H1 (cell line): ENCODE measurements at regions not wholly inside any gene's neighbourhood (a gene's known extent, or its start where the extent isn't known, plus 50 kb on each side); places are given as distances from the start of the nearest gene placed in this dataset.
"Not testable (repeated sequence)": the region's sequence is repeated elsewhere in the genome, so short reads cannot be mapped to it uniquely, and the experiment has no call there.

ENCODE experiments used
- BACH1 ChIP-seq: IDR thresholded peaks from 2 replicates; pipeline ENCODE4 v1.6.1; 2012; ENCODE audit warnings: low read length, improper control_type of control experiment
- CREB1 ChIP-seq: IDR thresholded peaks from 2 replicates; pipeline ENCODE4 v1.6.1; 2012; ENCODE audit warnings: inconsistent platforms
- MAX ChIP-seq: IDR thresholded peaks from 2 replicates; pipeline ENCODE4 v1.6.1; 2012; ENCODE audit warnings: inconsistent platforms
- RAD21 ChIP-seq, 2 experiments: IDR thresholded peaks in 1 of 2; conservative IDR thresholded peaks in 1 of 2; 2 replicates each; pipeline ENCODE4 v1.6.1; 2011; ENCODE audit warnings: low read depth in 2 of 2, low read length in 2 of 2, improper control_type of control experiment in 1 of 2, inconsistent platforms in 1 of 2, mild to moderate bottlenecking in 1 of 2, moderate library complexity in 1 of 2
- TF ChIP-seq, protein P1 (sequence below), 3 experiments: IDR thresholded peaks; 1 replicate in 2 of 3; 2 replicates in 1 of 3; pipeline versions ENCODE4 v1.5.1 to v1.6.1; 2011; ENCODE audit warnings: low read length in 3 of 3, mild to moderate bottlenecking in 3 of 3, inconsistent platforms in 2 of 3, low read depth in 1 of 3, moderate library complexity in 1 of 3; ENCODE audit not compliant: insufficient read depth in 1 of 3; ENCODE audit errors: control extremely low read depth in 1 of 3

DNA sequence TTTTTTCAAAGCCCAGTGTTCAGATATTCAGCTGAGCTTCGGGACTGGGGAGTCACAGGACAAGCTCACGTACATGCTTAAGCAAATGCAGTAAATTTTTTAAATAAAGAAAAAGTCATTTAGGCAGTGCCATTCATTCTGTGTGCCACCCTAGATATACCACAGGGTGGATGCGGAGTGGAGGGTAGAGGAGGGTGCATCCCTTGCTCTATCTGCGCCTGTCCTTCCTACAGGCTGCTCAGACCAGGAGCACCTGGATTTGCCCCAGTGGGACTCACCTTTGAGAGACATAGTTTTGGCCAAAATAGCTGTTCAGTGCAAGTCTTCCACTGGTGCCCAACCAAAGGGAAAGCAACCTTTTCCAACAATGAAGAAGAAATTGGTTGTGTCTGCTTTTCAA is 202.4 kb downstream of the ANKRD36 start:
- TF ChIP-seq, protein P1, sequence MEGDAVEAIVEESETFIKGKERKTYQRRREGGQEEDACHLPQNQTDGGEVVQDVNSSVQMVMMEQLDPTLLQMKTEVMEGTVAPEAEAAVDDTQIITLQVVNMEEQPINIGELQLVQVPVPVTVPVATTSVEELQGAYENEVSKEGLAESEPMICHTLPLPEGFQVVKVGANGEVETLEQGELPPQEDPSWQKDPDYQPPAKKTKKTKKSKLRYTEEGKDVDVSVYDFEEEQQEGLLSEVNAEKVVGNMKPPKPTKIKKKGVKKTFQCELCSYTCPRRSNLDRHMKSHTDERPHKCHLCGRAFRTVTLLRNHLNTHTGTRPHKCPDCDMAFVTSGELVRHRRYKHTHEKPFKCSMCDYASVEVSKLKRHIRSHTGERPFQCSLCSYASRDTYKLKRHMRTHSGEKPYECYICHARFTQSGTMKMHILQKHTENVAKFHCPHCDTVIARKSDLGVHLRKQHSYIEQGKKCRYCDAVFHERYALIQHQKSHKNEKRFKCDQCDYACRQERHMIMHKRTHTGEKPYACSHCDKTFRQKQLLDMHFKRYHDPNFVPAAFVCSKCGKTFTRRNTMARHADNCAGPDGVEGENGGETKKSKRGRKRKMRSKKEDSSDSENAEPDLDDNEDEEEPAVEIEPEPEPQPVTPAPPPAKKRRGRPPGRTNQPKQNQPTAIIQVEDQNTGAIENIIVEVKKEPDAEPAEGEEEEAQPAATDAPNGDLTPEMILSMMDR (IDR thresholded peaks at IDR 0.05; ENCODE audit: control extremely low read depth in 1 of 3, insufficient read depth in 1 of 3, low read depth in 1 of 3, low read length in 3 of 3): not testable (repeated sequence)
- TF ChIP-seq RAD21 (IDR thresholded peaks at IDR 0.05 in 1 of 2, conservative IDR thresholded peaks at IDR 0.05 in 1 of 2; ENCODE audit: low read depth in 2 of 2, low read length in 2 of 2); BACH1; MAX; CREB1: not testable (repeated sequence)
